Retinal pigment epithelial cell (primary cell): ENCODE measurements at regions not wholly inside any gene's neighbourhood (a gene's known extent, or its start where the extent isn't known, plus 50 kb on each side); places are given as distances from the start of the nearest gene placed in this dataset.

Experiments used
- DNase-seq: peaks from one replicate; pipeline ENCODE4 v3.0.0-alpha.2; 2010; ENCODE audit warnings: low read depth
- H3K4me3 ChIP-seq: 2 replicates; pipeline ENCODE4 v1.5.1; 2011; ENCODE audit warnings: mild to moderate bottlenecking, low read length, control low read depth, moderate library complexity
- TF ChIP-seq, protein P1 (sequence below): conservative IDR thresholded peaks from 2 replicates; pipeline ENCODE4 v1.5.1; 2011; ENCODE audit warnings: low read depth, low read length, control low read depth, inconsistent platforms

DNA sequence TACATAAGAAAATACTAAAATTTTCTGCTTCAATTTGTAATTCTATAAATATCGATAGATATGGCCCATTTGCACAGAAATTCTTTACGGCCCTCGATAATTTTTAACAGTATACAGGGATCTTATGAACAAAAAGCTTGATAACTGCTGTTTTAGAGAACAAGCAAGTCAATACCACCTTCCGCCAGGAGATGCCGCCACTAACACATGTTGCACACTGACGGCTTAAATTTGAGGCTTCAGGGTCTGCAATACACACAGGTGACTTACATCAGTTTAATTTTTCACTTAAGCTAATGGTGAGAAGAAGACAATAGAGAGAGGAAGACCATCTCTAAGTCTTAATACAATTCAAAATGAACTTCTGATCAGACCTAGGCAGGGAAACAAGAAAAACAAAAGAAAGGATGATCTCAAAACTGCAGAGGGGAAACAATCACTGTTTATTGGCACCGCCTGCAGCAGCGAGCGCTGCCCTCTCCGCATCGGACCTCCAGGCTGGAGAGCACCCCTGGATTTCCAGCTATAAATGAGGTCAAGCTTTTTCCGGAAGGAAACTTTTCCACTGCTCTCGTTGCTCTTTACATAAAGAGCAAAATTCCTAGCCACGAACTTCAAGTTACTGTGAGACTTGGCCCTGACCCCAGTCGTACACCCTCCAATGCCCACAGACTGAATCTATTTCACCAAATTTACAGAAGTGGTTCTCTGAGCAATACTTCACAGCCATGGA is 53.9 kb downstream of the OTOR start:
- H3K4me3 ChIP-seq: no peak overlapping the region
- DNase-seq: peak; percentile 7

DNA sequence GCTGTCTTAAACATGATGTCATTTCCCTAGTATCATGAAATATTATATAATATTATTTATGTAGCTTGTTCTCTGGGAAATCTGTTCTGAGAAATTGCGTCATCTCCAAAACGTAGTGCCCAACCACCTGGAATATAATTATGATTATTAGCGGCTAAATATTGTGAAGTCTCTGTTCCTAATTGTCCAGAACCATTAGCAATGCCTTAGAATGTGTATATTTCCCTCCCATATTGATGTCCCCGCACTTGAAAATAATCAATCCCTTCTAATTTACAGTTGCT is 54.4 kb downstream of the OTOR start:
- TF ChIP-seq, protein P1, sequence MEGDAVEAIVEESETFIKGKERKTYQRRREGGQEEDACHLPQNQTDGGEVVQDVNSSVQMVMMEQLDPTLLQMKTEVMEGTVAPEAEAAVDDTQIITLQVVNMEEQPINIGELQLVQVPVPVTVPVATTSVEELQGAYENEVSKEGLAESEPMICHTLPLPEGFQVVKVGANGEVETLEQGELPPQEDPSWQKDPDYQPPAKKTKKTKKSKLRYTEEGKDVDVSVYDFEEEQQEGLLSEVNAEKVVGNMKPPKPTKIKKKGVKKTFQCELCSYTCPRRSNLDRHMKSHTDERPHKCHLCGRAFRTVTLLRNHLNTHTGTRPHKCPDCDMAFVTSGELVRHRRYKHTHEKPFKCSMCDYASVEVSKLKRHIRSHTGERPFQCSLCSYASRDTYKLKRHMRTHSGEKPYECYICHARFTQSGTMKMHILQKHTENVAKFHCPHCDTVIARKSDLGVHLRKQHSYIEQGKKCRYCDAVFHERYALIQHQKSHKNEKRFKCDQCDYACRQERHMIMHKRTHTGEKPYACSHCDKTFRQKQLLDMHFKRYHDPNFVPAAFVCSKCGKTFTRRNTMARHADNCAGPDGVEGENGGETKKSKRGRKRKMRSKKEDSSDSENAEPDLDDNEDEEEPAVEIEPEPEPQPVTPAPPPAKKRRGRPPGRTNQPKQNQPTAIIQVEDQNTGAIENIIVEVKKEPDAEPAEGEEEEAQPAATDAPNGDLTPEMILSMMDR: no peak

More for the DNA sequence above, 53.9 kb downstream of the OTOR start:
- TF ChIP-seq, protein P1: peak; percentile 90

DNA sequence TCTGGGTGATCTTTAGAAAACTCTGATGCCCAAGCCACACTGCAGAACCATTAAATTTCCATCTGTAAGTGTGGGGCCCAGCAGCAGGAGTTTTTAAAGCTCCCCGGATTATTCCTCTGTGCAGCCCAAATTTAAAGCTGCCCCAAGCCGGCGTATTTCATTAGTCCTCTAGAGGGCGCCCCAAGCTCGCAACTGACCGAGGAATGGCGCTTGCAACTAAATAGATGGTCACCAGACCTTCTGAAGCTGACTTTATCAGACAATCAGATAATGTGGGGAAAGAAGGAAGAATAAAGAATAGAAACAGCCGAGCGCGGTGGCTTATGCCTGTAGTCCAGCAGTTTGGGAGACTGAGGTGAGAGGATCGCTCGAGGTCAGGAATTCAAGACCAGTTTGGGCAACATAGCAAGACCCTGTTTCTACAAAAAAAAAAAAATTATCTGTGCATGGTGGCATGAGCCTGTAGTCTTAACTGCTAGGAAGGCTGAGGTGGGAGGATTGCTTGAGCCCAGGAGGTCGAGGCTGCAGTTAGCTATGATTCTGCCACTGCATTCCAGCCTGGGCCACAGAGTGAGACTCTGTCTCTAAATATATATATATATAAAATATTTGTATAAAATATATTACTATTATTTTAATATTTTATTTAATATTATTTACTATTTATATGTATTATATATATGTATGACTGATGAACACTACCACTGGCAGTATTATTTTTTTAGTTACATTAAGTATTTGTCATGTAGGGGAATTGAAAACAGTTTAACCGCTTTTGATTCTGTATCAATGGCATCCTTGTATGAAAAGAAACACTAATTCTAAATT is 56.0 kb downstream of the OTOR start:
- H3K4me3 ChIP-seq: no peak overlapping the region
- TF ChIP-seq, protein P1: peak; percentile 80
- no peak for DNase-seq

More for the DNA sequence above, 54.4 kb downstream of the OTOR start:
- no peak overlapping the region for H3K4me3 ChIP-seq
- DNase-seq: no peak

DNA sequence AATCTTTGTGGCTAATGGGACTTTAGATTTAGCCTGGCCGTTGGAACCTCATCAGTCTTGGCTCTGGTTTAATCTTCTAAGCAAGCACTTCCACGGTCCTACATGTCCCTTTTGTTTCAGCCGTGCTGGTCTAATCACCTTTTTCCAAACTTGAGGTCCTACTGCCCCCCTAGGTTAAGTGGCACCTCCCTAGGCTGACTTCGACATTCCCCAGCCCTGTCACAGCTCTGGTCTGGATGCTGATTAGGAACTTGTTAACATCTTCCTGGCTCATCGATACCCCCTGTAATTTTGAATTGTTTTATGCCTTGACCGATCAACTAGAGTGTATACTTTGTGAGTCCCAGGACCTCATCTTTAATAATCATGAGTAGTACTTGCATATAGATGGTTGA is 56.6 kb downstream of the OTOR start:
- no peak for DNase-seq
- TF ChIP-seq, protein P1: no peak
- no peak overlapping the region for H3K4me3 ChIP-seq

DNA sequence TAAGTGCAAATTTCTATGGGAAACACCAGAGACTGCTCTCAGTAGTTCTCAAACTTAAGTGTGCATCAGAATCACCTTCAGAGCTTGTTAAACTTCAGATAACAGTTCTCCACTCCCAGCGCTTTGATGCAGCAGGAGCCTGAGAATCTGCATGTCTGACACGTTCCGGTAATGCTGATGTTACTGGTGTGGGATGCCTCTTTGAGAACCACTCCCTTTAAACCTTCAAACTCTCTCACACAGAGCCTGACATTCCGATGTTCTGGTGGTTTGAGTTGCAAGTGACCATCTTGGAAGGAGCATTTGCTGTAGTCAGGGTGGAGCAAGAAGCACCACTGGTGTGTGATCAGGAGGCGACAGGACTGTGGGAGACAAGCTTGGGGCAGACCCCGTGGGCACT is 57.9 kb downstream of the OTOR start:
- no peak overlapping the region for H3K4me3 ChIP-seq
- TF ChIP-seq, protein P1: no peak
- DNase-seq: no peak

DNA sequence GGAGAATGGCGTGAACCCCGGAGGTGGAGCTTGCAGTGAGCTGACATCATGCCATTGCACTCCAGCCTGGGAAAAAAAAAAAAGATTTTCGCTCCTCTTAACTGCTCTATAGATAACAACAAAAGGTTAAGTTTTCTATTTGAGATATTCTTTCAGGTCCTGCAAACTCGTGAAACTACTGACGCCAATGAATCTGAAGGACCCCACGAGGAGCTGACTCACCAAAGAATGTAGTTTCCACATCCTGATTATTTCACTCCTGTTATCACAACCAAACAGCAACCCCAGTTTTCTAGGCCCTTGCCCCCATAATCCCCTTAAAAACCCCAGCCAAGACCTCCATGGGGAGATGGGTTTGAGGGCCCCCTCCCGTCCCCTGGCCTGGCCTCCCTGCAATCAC is 58.7 kb downstream of the OTOR start:
- no peak overlapping the region for H3K4me3 ChIP-seq
- TF ChIP-seq, protein P1: no peak
- no peak for DNase-seq

DNA sequence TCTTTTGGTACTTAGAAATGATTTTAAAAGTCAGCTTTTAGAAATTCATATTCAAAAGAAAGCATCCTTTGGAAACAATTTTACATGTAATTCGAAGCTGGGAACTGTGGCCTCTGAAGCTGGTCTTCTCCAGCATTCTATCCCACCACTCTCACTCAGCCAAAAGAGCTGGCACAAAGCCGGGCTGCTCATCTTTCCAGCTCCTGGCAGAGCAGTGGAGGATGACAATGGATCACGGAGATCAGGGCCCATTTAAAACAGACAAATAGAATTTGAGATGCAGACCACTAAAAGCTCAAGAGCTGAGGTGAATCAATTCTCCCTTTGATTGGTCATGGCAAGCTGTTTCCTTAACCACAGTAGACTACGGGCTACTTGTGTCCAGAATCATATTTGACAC is 60.6 kb downstream of the OTOR start:
- no peak overlapping the region for H3K4me3 ChIP-seq
- no peak for DNase-seq
- TF ChIP-seq, protein P1: no peak
